ENCODE measurements at regions not wholly inside any gene's neighbourhood (a gene's known extent, or its start where the extent isn't known, plus 50 kb on each side); places are given as distances from the start of the nearest gene placed in this dataset.
"Not testable (repeated sequence)": the region's sequence is repeated elsewhere in the genome, so short reads cannot be mapped to it uniquely, and the experiment has no call there.

- peaks cover 11% of the 10 kb centered on the region for H3K4me1 Mint-ChIP-seq
- H3K27ac Mint-ChIP-seq: no peak overlapping the region
- H3K4me3 Mint-ChIP-seq: no peak overlapping the region
- no peaks in the 10 kb centered on the region for H3K9me3 Mint-ChIP-seq
- DNase-seq: no peak
- H3K27me3 Mint-ChIP-seq: peaks cover 27% of the 10 kb centered on the region
- CTCF ChIA-PET: interaction anchor here (0.7 to 9.8 kb wide), 12 partner anchors 47 to 356 kb away, joined by 3 to 153 read pairs (median 8); no protein-coding TSS in a partner anchor
- H3K36me3 Mint-ChIP-seq: peaks cover 1% of the 10 kb centered on the region
These were observed 132.9 kb upstream of the ANKH start for GRCh38 chr5:15004506-15004905.

- Mint-ChIP-seq H3K27ac (no peak overlapping the region), H3K27me3 (peaks cover 24% of the 10 kb centered on the region), H3K4me1 (peaks cover 21% of the 10 kb centered on the region), H3K9me3 (peaks cover 2% of the 10 kb centered on the region), H3K36me3 (peaks cover 6% of the 10 kb centered on the region), H3K4me3 (no peak overlapping the region)
- peak; percentile 66 for DNase-seq
- CTCF ChIA-PET: interaction anchor here (0.6 to 9.8 kb wide), 31 partner anchors 10 to 639 kb away, joined by 3 to 153 read pairs (median 5); no protein-coding TSS in a partner anchor
These were observed 131.9 kb upstream of the ANKH start for GRCh38 chr5:15003511-15003920.

GRCh38 chr5:15002791-15003190 lies 131.2 kb upstream of the ANKH start:
- H3K27me3 Mint-ChIP-seq: peaks cover 24% of the 10 kb centered on the region
- H3K27ac Mint-ChIP-seq: no peak overlapping the region
- CTCF ChIA-PET: interaction anchor here (0.7 to 9.8 kb wide), 27 partner anchors 9 to 495 kb away, joined by 3 to 153 read pairs (median 5); no protein-coding TSS in a partner anchor
- H3K9me3 Mint-ChIP-seq: peaks cover 8% of the 10 kb centered on the region
- DNase-seq: no peak
- peaks cover 8% of the 10 kb centered on the region for H3K36me3 Mint-ChIP-seq
- peaks cover 23% of the 10 kb centered on the region for H3K4me1 Mint-ChIP-seq
- H3K4me3 Mint-ChIP-seq: no peak overlapping the region

GRCh38 chr5:15002173-15002572 lies 130.6 kb upstream of the ANKH start:
- peaks cover 12% of the 10 kb centered on the region for H3K9me3 Mint-ChIP-seq
- no peak for DNase-seq
- peaks cover 29% of the 10 kb centered on the region for H3K27me3 Mint-ChIP-seq
- CTCF ChIA-PET: interaction anchor here (0.8 to 9.8 kb wide), 15 partner anchors 9 to 318 kb away, joined by 3 to 153 read pairs (median 8); no protein-coding TSS in a partner anchor
- peaks cover 8% of the 10 kb centered on the region for H3K36me3 Mint-ChIP-seq
- H3K27ac Mint-ChIP-seq: no peak overlapping the region
- H3K4me3 Mint-ChIP-seq: no peak overlapping the region
- peaks cover 23% of the 10 kb centered on the region for H3K4me1 Mint-ChIP-seq

- H3K9me3 Mint-ChIP-seq: peaks cover 14% of the 10 kb centered on the region
- no peak overlapping the region for H3K27ac Mint-ChIP-seq
- CTCF ChIA-PET: interaction anchor here (0.6 to 9.8 kb wide), 7 partner anchors 14 to 317 kb away, joined by 3 to 153 read pairs (median 4); no protein-coding TSS in a partner anchor
- no peak for DNase-seq
- H3K27me3 Mint-ChIP-seq: peaks cover 24% of the 10 kb centered on the region
- peaks cover 8% of the 10 kb centered on the region for H3K36me3 Mint-ChIP-seq
- H3K4me3 Mint-ChIP-seq: no peak overlapping the region
- peaks cover 23% of the 10 kb centered on the region for H3K4me1 Mint-ChIP-seq
These were observed 129.9 kb upstream of the ANKH start for GRCh38 chr5:15001517-15001916.

GRCh38 chr5:14998491-14998890 lies 126.9 kb upstream of the ANKH start:
- Mint-ChIP-seq H3K4me1 (peaks cover 24% of the 10 kb centered on the region), H3K36me3 (peaks cover 8% of the 10 kb centered on the region), H3K4me3 (no peak overlapping the region), H3K27me3 (peaks cover 11% of the 10 kb centered on the region), H3K9me3 (peaks cover 14% of the 10 kb centered on the region), H3K27ac (no peak overlapping the region)
- CTCF ChIA-PET: no interaction called here
- DNase-seq: no peak

- H3K4me3 Mint-ChIP-seq: no peak overlapping the region
- H3K4me1 Mint-ChIP-seq: peaks cover 39% of the 10 kb centered on the region
- peaks cover 14% of the 10 kb centered on the region for H3K9me3 Mint-ChIP-seq
- CTCF ChIA-PET: interaction anchor here (1.0 kb wide), 1 partner anchor 40 kb away, joined by 4 read pairs; no protein-coding TSS in a partner anchor
- no peak for DNase-seq
- no peak overlapping the region for H3K27ac Mint-ChIP-seq
- peaks cover 11% of the 10 kb centered on the region for H3K27me3 Mint-ChIP-seq
- H3K36me3 Mint-ChIP-seq: peaks cover 8% of the 10 kb centered on the region
These were observed 125.4 kb upstream of the ANKH start for GRCh38 chr5:14996997-14997396.

GRCh38 chr5:14995229-14995628 lies 123.7 kb upstream of the ANKH start:
- CTCF ChIA-PET: interaction anchor here (3.5 kb wide), 1 partner anchor 8 kb away, joined by 18 read pairs; no protein-coding TSS in a partner anchor
- Mint-ChIP-seq H3K9me3 (peaks cover 14% of the 10 kb centered on the region), H3K27ac (no peak overlapping the region), H3K4me3 (no peak overlapping the region), H3K27me3 (peaks cover 11% of the 10 kb centered on the region), H3K4me1 (peaks cover 33% of the 10 kb centered on the region), H3K36me3 (peaks cover 8% of the 10 kb centered on the region)
- no peak for DNase-seq

- peaks cover 12% of the 10 kb centered on the region for H3K9me3 Mint-ChIP-seq
- DNase-seq, H3K36me3 Mint-ChIP-seq, H3K27me3 Mint-ChIP-seq: not testable (repeated sequence)
- H3K4me3 Mint-ChIP-seq: peak overlapping the region; percentile 86
- H3K4me1 Mint-ChIP-seq: peaks cover 21% of the 10 kb centered on the region
- CTCF ChIA-PET: interaction anchor here (1.1 to 3.5 kb wide), 6 partner anchors 9 to 345 kb away, joined by 3 to 18 read pairs (median 4); no protein-coding TSS in a partner anchor
- H3K27ac Mint-ChIP-seq: peak overlapping the region; percentile 95
These were observed 122.0 kb upstream of the ANKH start for GRCh38 chr5:14993459-14994133.

- H3K36me3 Mint-ChIP-seq, H3K27me3 Mint-ChIP-seq, H3K9me3 Mint-ChIP-seq: not testable (repeated sequence)
- H3K4me3 Mint-ChIP-seq: peak overlapping the region; percentile 86
- peak overlapping the region; percentile 95 for H3K27ac Mint-ChIP-seq
- H3K4me1 Mint-ChIP-seq: peaks cover 18% of the 10 kb centered on the region
- DNase-seq: peak; percentile 73
- CTCF ChIA-PET: interaction anchor here (0.6 to 3.5 kb wide), 10 partner anchors 9 to 344 kb away, joined by 3 to 18 read pairs (median 3); no protein-coding TSS in a partner anchor
These were observed 121.3 kb upstream of the ANKH start for GRCh38 chr5:14992751-14993458.

- CTCF ChIA-PET: interaction anchor here (1.0 to 1.4 kb wide), 2 partner anchors 12 to 15 kb away, joined by 3 to 4 read pairs; no protein-coding TSS in a partner anchor
- no peak for DNase-seq
- H3K4me3 Mint-ChIP-seq: no peak overlapping the region
- H3K9me3 Mint-ChIP-seq: peaks cover 1% of the 10 kb centered on the region
- no peak overlapping the region for H3K27ac Mint-ChIP-seq
- H3K36me3 Mint-ChIP-seq: peaks cover 2% of the 10 kb centered on the region
- no peaks in the 10 kb centered on the region for H3K27me3 Mint-ChIP-seq
- peaks cover 33% of the 10 kb centered on the region for H3K4me1 Mint-ChIP-seq
These were observed 116.6 kb upstream of the ANKH start for GRCh38 chr5:14988223-14988622.

- DNase-seq: no peak
- H3K4me1 Mint-ChIP-seq: peaks cover 22% of the 10 kb centered on the region
- peaks cover 4% of the 10 kb centered on the region for H3K36me3 Mint-ChIP-seq
- CTCF ChIA-PET: interaction anchor here (1.6 kb wide), 1 partner anchor 258 kb away, joined by 4 read pairs; no protein-coding TSS in a partner anchor
- no peak overlapping the region for H3K4me3 Mint-ChIP-seq
- H3K27ac Mint-ChIP-seq: no peak overlapping the region
- no peaks in the 10 kb centered on the region for H3K27me3 Mint-ChIP-seq
- peaks cover 5% of the 10 kb centered on the region for H3K9me3 Mint-ChIP-seq
These were observed 114.8 kb upstream of the ANKH start for GRCh38 chr5:14986413-14986812.

GRCh38 chr5:14983666-14984441 lies 112.3 kb upstream of the ANKH start:
- H3K4me3 Mint-ChIP-seq: no peak overlapping the region

More at GRCh38 chr5:14983666-14984441, 112.3 kb upstream of the ANKH start:
- peaks cover 22% of the 10 kb centered on the region for H3K4me1 Mint-ChIP-seq
- CTCF ChIA-PET: interaction anchor here (0.9 to 2.1 kb wide), 3 partner anchors 9 to 27 kb away, joined by 3 to 9 read pairs (median 4); no protein-coding TSS in a partner anchor
- H3K27me3 Mint-ChIP-seq: peaks cover 4% of the 10 kb centered on the region
- DNase-seq: peak; percentile 45
- H3K27ac Mint-ChIP-seq: no peak overlapping the region
- peaks cover 2% of the 10 kb centered on the region for H3K36me3 Mint-ChIP-seq
- peaks cover 5% of the 10 kb centered on the region for H3K9me3 Mint-ChIP-seq
